GM23338 (cell line): ENCODE measurements at regions not wholly inside any gene's neighbourhood (a gene's known extent, or its start where the extent isn't known, plus 50 kb on each side); places are given as distances from the start of the nearest gene placed in this dataset.

Experiments used
- ATAC-seq: fragments of 200-7000 bp; cut with Tn5 transposase; 3 replicates; pipeline ENCODE4 v1.9.1; 2020
- DNase-seq: peaks from one replicate; pipeline ENCODE4 v3.0.0-alpha.2; 2015; ENCODE audit warnings: low spot score
- H2AFZ ChIP-seq: fragments of 200-600 bp; sonication (generic); 2 replicates; pipeline ENCODE4 v1.8.0; 2016; ENCODE audit warnings: antibody characterized with exemption, mild to moderate bottlenecking, moderate library complexity
- H3F3A ChIP-seq: fragments of 200-600 bp; sonication (generic); replicated peaks from 2 replicates; pipeline ENCODE4 v1.8.0; 2017; ENCODE audit warnings: antibody characterized with exemption, mixed run types, low read depth
- H3K27ac ChIP-seq: fragments of 200-600 bp; sonication (generic); 2 replicates; pipeline ENCODE4 v1.6.1; 2016; ENCODE audit warnings: low read depth
- H3K27me3 ChIP-seq: fragments of 200-600 bp; sonication (generic); 2 replicates; pipeline ENCODE4 v1.8.0; 2016; ENCODE audit warnings: mild to moderate bottlenecking, mixed run types, moderate library complexity; ENCODE audit not compliant: insufficient read depth
- H3K36me3 ChIP-seq: fragments of 200-600 bp; sonication (generic); 2 replicates; pipeline ENCODE4 v1.8.0; 2016; ENCODE audit warnings: mild to moderate bottlenecking; ENCODE audit not compliant: insufficient read depth
- H3K4me1 ChIP-seq: fragments of 200-600 bp; sonication (generic); 2 replicates; pipeline ENCODE4 v1.8.0; 2016; ENCODE audit warnings: mild to moderate bottlenecking, moderate library complexity; ENCODE audit not compliant: insufficient read depth
- H3K4me2 ChIP-seq: fragments of 200-600 bp; sonication (generic); 2 replicates; pipeline ENCODE4 v1.7.1; 2017; ENCODE audit warnings: mixed run types
- H3K4me3 ChIP-seq: fragments of 200-600 bp; sonication (generic); 2 replicates; pipeline ENCODE4 v1.6.1; 2016; ENCODE audit warnings: mixed run types
- H3K79me2 ChIP-seq: fragments of 200-600 bp; sonication (generic); replicated peaks from 2 replicates; pipeline ENCODE4 v1.8.0; 2017; ENCODE audit warnings: mild to moderate bottlenecking; ENCODE audit not compliant: insufficient read depth
- H3K9me2 ChIP-seq: fragments of 200-600 bp; sonication (generic); 2 replicates; pipeline ENCODE4 v1.8.0; 2017; ENCODE audit not compliant: insufficient read depth
- H4K20me1 ChIP-seq: fragments of 200-600 bp; sonication (generic); replicated peaks from 2 replicates; pipeline ENCODE4 v1.8.0; 2017; ENCODE audit warnings: mild to moderate bottlenecking; ENCODE audit not compliant: insufficient read depth
- H3K27ac Mint-ChIP-seq: 2 replicates; pipeline ENCODE4 v1.8.0; 2020; ENCODE audit warnings: inconsistent platforms, mild to moderate bottlenecking, moderate library complexity, mixed read lengths
- H3K27me3 Mint-ChIP-seq: 3 replicates; pipeline ENCODE4 v1.8.0; 2022; ENCODE audit warnings: low read depth, mild to moderate bottlenecking, moderate library complexity, mixed read lengths, inconsistent platforms; ENCODE audit not compliant: insufficient read depth, poor library complexity
- H3K36me3 Mint-ChIP-seq: 3 replicates; pipeline ENCODE4 v1.8.0; 2021; ENCODE audit warnings: low read depth, mild to moderate bottlenecking, inconsistent platforms, moderate library complexity, mixed read lengths
- H3K4me1 Mint-ChIP-seq: 3 replicates; pipeline ENCODE4 v1.8.0; 2020; ENCODE audit warnings: mild to moderate bottlenecking, inconsistent platforms, mixed read lengths
- H3K4me3 Mint-ChIP-seq: 3 replicates; pipeline ENCODE4 v1.8.0; 2021; ENCODE audit warnings: moderate library complexity, mild to moderate bottlenecking, inconsistent platforms, mixed read lengths
- H3K9me3 Mint-ChIP-seq: 3 replicates; pipeline ENCODE4 v1.8.0; 2020; ENCODE audit warnings: moderate library complexity, mild to moderate bottlenecking, inconsistent platforms, mixed read lengths
- CREB1 ChIP-seq: fragments of 250-450 bp; sonication (Bioruptor Pico); IDR thresholded peaks from 2 replicates; pipeline ENCODE4 v1.5.0; 2020; ENCODE audit warnings: low read depth, mild to moderate bottlenecking, moderate library complexity
- EZH2 ChIP-seq: fragments of 200-600 bp; sonication (generic); IDR thresholded peaks from one replicate; pipeline ENCODE4 v1.8.0; 2017; ENCODE audit warnings: antibody characterized with exemption, mild to moderate bottlenecking, low read depth; ENCODE audit not compliant: unreplicated experiment
- EZH2phosphoT487 ChIP-seq: fragments of 200-600 bp; sonication (generic); IDR thresholded peaks from one replicate; pipeline ENCODE4 v1.8.1; 2018; ENCODE audit warnings: antibody characterized with exemption; ENCODE audit not compliant: unreplicated experiment
- POLR2AphosphoS5 ChIP-seq: IDR thresholded peaks from 2 replicates; pipeline ENCODE4 v1.6.1; 2016; ENCODE audit warnings: antibody characterized with exemption, low read depth
- ZNF114 ChIP-seq: fragments of 250-450 bp; sonication (Bioruptor Pico); IDR thresholded peaks from 2 replicates; pipeline ENCODE4 v1.5.0; 2020; ENCODE audit warnings: mild to moderate bottlenecking, moderate library complexity
- ZNF331 ChIP-seq: fragments of 250-450 bp; sonication (Bioruptor Pico); IDR thresholded peaks from 2 replicates; pipeline ENCODE4 v1.5.0; 2020; ENCODE audit warnings: low read depth, mild to moderate bottlenecking, moderate library complexity
- TF ChIP-seq, protein P1 (sequence below): fragments of 250-450 bp; sonication (Bioruptor Pico); IDR thresholded peaks from 2 replicates; pipeline ENCODE4 v1.5.0; 2020; ENCODE audit warnings: mild to moderate bottlenecking, moderate library complexity
- TF ChIP-seq, protein P2 (sequence below), 2 experiments: fragments of 200-600 bp in 1 of 2; sonication (generic) in 1 of 2; conservative IDR thresholded peaks; 2 replicates each; pipeline versions ENCODE4 v1.5.1 to v1.6.1; 2016 to 2017; ENCODE audit warnings: antibody characterized with exemption in 2 of 2, low read depth in 2 of 2, mild to moderate bottlenecking in 2 of 2, moderate library complexity in 1 of 2

DNA sequence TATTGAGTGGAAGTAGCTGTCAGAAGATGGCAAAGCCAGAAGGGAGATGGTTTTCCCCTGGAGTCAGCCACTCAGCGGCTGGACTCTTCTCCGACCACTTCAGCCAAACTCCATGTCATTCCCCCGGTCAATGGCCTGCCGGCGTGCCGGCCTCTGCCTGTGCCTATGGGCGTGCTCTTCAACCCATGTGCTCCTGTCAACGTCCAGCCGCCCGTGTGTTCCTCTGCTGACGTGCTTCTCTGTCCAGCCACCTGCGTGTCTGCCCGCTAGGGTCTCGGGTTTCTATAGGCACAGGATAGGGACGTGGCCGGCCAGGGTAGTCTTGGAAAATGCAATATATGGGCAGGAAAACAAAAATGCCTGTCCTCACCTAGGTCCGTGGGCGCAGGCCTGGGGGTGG, 77.7 kb upstream of the RUFY1 start:
- TF ChIP-seq, protein P1, sequence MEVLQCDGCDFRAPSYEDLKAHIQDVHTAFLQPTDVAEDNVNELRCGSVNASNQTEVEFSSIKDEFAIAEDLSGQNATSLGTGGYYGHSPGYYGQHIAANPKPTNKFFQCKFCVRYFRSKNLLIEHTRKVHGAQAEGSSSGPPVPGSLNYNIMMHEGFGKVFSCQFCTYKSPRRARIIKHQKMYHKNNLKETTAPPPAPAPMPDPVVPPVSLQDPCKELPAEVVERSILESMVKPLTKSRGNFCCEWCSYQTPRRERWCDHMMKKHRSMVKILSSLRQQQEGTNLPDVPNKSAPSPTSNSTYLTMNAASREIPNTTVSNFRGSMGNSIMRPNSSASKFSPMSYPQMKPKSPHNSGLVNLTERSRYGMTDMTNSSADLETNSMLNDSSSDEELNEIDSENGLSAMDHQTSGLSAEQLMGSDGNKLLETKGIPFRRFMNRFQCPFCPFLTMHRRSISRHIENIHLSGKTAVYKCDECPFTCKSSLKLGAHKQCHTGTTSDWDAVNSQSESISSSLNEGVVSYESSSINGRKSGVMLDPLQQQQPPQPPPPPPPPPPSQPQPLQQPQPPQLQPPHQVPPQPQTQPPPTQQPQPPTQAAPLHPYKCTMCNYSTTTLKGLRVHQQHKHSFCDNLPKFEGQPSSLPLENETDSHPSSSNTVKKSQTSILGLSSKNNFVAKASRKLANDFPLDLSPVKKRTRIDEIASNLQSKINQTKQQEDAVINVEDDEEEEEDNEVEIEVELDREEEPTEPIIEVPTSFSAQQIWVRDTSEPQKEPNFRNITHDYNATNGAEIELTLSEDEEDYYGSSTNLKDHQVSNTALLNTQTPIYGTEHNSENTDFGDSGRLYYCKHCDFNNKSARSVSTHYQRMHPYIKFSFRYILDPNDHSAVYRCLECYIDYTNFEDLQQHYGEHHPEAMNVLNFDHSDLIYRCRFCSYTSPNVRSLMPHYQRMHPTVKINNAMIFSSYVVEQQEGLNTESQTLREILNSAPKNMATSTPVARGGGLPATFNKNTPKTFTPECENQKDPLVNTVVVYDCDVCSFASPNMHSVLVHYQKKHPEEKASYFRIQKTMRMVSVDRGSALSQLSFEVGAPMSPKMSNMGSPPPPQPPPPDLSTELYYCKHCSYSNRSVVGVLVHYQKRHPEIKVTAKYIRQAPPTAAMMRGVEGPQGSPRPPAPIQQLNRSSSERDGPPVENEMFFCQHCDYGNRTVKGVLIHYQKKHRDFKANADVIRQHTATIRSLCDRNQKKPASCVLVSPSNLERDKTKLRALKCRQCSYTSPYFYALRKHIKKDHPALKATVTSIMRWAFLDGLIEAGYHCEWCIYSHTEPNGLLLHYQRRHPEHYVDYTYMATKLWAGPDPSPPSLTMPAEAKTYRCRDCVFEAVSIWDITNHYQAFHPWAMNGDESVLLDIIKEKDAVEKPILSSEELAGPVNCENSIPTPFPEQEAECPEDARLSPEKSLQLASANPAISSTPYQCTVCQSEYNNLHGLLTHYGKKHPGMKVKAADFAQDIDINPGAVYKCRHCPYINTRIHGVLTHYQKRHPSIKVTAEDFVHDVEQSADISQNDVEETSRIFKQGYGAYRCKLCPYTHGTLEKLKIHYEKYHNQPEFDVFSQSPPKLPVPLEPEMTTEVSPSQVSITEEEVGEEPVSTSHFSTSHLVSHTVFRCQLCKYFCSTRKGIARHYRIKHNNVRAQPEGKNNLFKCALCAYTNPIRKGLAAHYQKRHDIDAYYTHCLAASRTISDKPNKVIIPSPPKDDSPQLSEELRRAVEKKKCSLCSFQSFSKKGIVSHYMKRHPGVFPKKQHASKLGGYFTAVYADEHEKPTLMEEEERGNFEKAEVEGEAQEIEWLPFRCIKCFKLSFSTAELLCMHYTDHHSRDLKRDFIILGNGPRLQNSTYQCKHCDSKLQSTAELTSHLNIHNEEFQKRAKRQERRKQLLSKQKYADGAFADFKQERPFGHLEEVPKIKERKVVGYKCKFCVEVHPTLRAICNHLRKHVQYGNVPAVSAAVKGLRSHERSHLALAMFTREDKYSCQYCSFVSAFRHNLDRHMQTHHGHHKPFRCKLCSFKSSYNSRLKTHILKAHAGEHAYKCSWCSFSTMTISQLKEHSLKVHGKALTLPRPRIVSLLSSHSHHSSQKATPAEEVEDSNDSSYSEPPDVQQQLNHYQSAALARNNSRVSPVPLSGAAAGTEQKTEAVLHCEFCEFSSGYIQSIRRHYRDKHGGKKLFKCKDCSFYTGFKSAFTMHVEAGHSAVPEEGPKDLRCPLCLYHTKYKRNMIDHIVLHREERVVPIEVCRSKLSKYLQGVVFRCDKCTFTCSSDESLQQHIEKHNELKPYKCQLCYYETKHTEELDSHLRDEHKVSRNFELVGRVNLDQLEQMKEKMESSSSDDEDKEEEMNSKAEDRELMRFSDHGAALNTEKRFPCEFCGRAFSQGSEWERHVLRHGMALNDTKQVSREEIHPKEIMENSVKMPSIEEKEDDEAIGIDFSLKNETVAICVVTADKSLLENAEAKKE (CRISPR knock-in tag), result no peak
- TF ChIP-seq POLR2AphosphoS5 (no peak), EZH2phosphoT487 (no peak), EZH2 (no peak), ZNF114 (CRISPR knock-in tag) (no peak), CREB1 (CRISPR knock-in tag) (no peak), ZNF331 (CRISPR knock-in tag) (no peak)
- TF ChIP-seq, protein P2, sequence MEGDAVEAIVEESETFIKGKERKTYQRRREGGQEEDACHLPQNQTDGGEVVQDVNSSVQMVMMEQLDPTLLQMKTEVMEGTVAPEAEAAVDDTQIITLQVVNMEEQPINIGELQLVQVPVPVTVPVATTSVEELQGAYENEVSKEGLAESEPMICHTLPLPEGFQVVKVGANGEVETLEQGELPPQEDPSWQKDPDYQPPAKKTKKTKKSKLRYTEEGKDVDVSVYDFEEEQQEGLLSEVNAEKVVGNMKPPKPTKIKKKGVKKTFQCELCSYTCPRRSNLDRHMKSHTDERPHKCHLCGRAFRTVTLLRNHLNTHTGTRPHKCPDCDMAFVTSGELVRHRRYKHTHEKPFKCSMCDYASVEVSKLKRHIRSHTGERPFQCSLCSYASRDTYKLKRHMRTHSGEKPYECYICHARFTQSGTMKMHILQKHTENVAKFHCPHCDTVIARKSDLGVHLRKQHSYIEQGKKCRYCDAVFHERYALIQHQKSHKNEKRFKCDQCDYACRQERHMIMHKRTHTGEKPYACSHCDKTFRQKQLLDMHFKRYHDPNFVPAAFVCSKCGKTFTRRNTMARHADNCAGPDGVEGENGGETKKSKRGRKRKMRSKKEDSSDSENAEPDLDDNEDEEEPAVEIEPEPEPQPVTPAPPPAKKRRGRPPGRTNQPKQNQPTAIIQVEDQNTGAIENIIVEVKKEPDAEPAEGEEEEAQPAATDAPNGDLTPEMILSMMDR (conservative IDR thresholded peaks at IDR 0.05; ENCODE audit: low read depth in 2 of 2), result no peak
- Histone ChIP-seq H3K27me3 (no peaks in the 10 kb centered on the region), H2AFZ (no peak overlapping the region), H3K9me2 (no peaks in the 10 kb centered on the region), H3K36me3 (no peaks in the 10 kb centered on the region), H3K4me2 (no peak overlapping the region), H3K79me2 (no peaks in the 10 kb centered on the region), H3K27ac (no peak overlapping the region), H3F3A (no peaks in the 10 kb centered on the region), H3K4me3 (no peak overlapping the region), H3K4me1 (no peaks in the 10 kb centered on the region), H4K20me1 (no peaks in the 10 kb centered on the region)
- DNase-seq (no peak), ATAC-seq (no peak)
- Mint-ChIP-seq H3K4me3 (no peak overlapping the region), H3K27me3 (peaks cover 6% of the 10 kb centered on the region), H3K36me3 (no peaks in the 10 kb centered on the region), H3K4me1 (peaks cover 5% of the 10 kb centered on the region; the same call in 2 of the 3 replicates), H3K27ac (no peak overlapping the region), H3K9me3 (no peaks in the 10 kb centered on the region)
